IPS DF 4.7 (cell line): ENCODE measurements at regions not wholly inside any gene's neighbourhood (a gene's known extent, or its start where the extent isn't known, plus 50 kb on each side); places are given as distances from the start of the nearest gene placed in this dataset.
"Not testable (repeated sequence)": the region's sequence is repeated elsewhere in the genome, so short reads cannot be mapped to it uniquely, and the experiment has no call there.

ENCODE experiments used
- DNase-seq: peaks from one replicate; pipeline ENCODE4 v3.0.0-alpha.2; 2013; ENCODE audit warnings: low spot score; ENCODE audit errors: extremely low read depth

DNA sequence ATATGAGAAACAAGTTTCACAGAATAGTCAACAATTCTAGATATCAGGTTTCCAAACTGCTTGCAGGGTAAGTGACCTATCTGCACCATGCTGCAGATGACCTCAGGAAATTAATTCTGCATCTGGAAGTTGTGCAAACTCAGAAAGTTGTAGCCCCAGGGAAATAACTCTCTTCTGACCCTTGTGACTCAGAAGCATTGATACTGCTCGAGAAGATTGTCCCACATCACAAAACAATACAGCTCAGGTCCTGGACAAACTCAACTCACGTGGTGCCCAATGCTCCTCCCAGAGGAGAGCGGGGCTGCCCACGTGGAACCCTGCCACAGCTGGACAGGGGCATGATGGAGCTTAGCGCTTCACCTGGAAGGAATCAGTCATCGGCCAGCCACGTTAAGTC is 221.9 kb upstream of the LRRC61 start:
- not testable (repeated sequence) for DNase-seq

GRCh38 chr7:150107283-150107682 is 215.9 kb upstream of the LRRC61 start:
- not testable (repeated sequence) for DNase-seq

DNA sequence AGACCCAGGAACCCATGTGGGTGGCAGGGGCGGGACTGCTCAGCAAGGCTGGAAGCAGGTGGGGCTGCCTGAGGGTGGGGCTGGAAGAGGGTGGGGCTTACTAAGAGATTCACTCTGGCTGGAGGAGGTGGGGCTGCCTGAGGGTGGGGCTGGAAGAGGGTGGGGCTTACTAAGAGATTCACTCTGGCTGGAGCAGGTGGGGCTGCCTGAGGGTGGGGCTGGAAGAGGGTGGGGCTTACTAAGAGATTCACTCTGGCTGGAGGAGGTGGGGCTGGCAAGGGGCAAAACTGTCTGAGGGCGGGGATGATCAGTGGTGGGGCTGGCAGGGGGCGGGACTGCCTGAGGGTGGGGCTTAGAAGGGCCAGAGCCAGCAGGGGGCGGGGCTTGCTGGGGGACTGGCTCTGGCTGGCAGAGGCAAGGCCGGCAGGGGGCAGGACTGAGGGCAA is 212.8 kb upstream of the LRRC61 start:
- not testable (repeated sequence) for DNase-seq

GRCh38 chr7:150110882-150111281 is 212.3 kb upstream of the LRRC61 start:
- DNase-seq: not testable (repeated sequence)

GRCh38 chr7:150111373-150112139 is 211.6 kb upstream of the LRRC61 start:
- not testable (repeated sequence) for DNase-seq

DNA sequence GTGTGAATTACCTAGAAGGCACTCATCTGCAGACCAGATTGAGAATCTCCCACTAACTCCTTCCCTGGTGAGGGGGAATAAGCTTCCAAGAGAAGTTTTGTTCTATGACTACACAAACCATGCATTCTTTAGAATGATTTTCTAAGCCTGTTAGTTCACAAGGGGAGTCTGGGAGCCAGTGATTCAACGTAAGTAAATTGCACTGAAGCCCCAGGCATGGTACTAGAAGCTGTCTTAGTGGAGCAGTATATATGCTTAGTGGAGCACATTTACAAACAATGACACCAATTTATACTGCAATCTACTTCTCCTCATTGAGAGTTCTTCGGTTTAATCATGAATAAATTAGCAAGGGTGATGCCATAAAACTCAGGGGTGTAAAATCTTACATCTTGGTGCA is 209.9 kb upstream of the LRRC61 start:
- not testable (repeated sequence) for DNase-seq

DNA sequence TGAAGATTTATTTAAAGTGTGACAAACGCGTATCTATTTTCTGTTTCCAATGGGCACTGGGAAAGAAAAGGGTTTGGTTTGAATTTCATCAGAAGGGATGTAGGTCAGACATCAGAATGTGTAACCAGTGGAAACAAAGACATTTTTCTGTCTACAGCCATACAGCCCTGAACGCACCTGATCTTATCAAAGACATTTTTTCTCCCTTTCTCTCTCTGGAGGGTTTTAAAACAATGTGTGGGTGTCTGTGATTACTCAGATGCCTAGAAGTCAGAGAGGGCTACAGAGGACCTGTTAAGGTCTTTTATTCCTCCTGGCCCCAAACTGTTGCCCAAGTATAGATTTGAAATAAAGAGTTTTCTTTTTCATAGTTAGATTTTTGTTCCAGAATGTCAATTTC is 208.6 kb upstream of the LRRC61 start:
- not testable (repeated sequence) for DNase-seq

DNA sequence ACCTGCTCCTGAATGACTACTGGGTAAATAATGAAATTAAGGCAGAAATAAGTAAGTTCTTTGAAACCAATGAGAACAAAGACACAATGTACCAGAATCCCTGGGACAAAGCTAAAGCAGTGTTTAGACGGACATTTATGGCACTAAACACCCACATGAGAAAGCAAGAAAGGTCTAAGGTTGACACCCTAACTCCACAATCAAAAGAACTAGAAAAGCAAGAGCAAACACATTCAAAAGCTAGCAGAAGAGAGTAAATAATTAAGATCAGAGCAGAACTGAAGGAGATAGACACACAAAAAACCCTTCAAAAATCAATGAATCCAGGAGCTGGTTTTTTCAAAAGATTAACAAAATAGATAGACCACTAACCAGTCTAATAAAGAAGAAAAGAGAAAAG is 203.2 kb upstream of the LRRC61 start:
- not testable (repeated sequence) for DNase-seq

GRCh38 chr7:150125831-150126230 is 197.3 kb upstream of the LRRC61 start:
- not testable (repeated sequence) for DNase-seq

DNA sequence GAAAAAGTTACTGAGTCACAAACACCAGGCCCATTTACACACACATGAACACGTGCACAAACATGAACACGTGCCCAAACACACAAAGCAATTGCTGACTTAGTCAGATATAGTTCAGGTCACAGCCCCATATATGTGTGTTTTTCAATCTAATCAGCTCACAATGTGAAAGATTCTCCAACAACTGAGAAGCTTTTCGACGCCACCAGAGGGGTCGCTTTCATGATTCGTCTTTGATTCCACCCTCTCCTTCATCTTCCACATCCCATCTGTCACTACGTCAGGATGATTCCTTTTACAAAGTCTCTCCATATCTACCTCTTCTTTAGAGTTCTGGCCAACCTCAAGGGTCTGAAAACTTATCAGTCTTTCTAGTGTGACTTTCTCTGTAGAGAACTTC is 188.7 kb upstream of the LRRC61 start:
- DNase-seq: not testable (repeated sequence)

- DNase-seq: not testable (repeated sequence)
Measured at GRCh38 chr7:150135620-150136190, 187.4 kb upstream of the LRRC61 start.

DNA sequence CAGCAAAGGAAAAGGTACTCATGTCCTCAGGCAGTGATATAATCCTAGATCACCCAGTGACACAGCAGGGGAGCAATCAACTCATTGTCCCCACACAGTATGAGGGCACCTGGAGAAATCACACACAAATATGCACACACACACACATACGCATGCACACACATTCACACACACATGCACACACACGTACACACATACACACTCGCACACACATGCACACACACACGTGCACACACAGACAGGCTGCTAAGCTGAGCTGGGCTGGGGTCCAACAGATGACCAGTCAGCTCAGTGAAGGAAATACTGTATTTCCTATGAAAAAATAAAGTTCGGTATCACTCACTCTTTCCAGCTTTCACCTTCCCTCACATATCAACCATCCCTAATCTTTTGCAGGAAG is 183.3 kb upstream of the LRRC61 start:
- not testable (repeated sequence) for DNase-seq

- not testable (repeated sequence) for DNase-seq
Measured at GRCh38 chr7:150141525-150142345, 181.4 kb upstream of the LRRC61 start.

GRCh38 chr7:150146124-150146523 is 177.0 kb upstream of the LRRC61 start:
- not testable (repeated sequence) for DNase-seq

- DNase-seq: not testable (repeated sequence)
Measured at GRCh38 chr7:150147524-150147923, 175.6 kb upstream of the LRRC61 start.

DNA sequence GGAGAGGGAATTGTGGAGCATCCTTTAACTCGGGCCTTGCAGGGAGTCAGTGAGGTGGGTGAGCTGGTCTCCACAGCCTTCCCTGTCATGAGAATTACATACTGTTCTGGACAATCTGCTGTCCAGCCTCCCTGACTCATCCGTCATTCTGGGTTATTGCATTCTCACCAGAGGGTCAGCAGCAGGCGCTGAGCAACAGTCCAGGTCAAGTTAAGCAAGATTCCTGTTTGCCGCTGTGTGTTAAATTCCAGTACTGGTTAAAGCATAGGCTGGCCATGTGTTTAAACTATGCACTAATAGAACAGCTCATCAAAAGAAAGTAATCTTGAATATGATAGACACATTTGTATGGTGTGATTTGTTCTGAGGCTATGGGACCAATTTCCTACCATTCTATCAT is 167.1 kb upstream of the LRRC61 start:
- DNase-seq: not testable (repeated sequence)

DNA sequence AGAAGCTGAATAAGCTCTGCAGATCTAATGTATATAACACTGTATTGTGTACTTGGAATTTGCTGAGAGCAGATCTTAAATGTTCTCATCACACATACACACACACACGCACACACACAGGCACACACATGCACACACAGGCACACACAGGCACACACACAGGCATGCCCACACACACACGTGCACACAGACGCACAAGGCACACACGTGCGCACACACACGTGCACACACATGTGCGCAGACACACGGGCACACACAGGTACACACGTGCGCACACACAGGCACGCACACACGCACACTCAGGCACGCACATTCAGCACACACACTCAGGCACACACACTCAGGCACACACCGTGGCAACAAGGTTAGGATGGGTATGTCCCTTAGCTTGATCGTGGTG is 164.5 kb upstream of the LRRC61 start:
- not testable (repeated sequence) for DNase-seq

DNA sequence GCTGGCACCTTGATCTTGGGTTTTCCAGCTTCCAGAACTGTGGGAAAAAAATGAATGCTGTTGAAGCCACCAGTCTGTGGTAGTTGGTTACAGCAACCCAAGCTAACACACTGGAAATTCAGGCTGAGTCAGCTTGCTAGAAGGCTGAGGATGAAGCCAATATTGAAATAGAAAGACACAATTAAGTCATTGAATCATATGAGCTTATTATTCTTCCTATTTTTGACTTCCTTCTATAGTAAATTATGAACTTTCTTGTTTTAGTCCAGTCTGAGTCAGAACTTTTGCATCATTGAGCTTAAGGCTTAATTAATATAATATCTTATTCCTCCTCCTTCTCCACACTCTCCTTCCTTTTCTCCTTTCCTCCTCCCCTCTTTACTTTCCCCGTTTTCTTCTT is 153.6 kb upstream of the LRRC61 start:
- DNase-seq: not testable (repeated sequence)

DNA sequence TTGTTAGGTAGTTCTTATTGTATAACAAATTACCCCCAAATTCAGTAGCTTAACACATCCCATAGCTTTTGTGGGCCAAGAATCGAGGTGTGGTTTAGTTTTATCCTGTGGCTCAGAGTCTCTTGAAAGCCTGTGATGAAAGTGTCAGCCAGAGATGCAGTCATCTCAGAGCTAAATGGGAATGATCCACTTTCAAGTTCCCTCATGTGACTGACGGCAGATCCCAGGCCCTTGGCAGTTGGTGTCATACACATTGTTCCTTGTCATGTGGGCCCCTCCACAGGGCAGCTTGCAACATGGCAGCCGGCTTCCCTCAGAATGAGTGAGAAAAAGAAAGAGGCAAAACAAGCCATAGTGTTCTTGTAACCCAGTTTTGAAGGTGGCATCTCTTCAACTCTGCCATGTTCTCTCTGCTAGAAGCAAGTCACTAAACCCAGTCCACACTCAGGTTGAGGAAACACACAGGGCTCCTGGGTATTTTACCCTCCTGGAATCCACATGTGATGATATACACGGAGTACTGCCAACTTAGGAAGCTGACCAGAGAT is 153.1 kb upstream of the LRRC61 start:
- not testable (repeated sequence) for DNase-seq

DNA sequence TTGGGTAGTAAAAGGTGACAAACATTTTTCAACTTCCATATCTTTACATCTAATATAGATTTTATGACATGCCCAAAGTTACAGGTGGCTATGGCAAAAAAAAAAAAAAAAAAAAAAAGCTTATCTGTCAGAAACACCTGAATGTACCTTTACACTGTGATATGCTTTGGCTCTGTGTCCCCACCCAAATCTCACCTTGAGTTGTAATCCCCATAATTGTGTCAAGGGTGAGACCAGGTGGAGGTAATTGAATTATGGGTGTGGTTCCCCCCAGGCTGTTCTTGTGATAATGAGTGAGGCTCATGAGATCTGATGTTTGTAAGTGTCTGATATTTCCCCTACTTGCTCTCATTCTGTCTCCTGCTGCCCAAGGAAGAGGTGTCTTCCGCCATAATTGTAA is 139.6 kb upstream of the LRRC61 start:
- DNase-seq: not testable (repeated sequence)

DNA sequence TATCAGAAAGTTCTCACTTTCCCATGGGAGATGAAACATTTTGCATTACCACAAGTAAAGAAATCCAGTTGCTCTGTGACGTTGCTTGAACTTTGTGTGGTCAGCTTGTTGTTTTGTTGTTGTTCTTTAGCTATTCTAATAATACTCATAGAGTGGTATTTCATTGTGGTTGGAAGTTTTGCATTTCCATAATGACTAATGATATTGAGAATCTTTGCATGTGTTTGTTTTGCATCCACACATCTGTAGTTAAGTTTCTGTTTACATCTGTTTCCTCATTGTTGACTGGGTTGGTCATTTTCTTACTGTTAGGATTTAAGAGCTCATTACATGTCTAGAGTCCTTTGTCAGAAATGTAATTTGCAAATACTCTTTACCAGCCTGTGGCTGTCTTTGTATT is 133.2 kb upstream of the LRRC61 start:
- not testable (repeated sequence) for DNase-seq

GRCh38 chr7:150192541-150192940 is 130.6 kb upstream of the LRRC61 start:
- not testable (repeated sequence) for DNase-seq
